Mesendoderm (in vitro differentiated cells): ENCODE measurements at regions not wholly inside any gene's neighbourhood (a gene's known extent, or its start where the extent isn't known, plus 50 kb on each side); places are given as distances from the start of the nearest gene placed in this dataset.
A peak's percentile ranks its signal among the peaks of the same experiment; 100 is the strongest.

ENCODE experiments used
- DNase-seq: peaks from one replicate; pipeline ENCODE4 v3.0.0; 2013
- H2AK5ac ChIP-seq: 2 replicates; pipeline ENCODE4 v1.6.1; 2013; ENCODE audit warnings: low read length, inconsistent platforms
- H2BK120ac ChIP-seq: 2 replicates; pipeline ENCODE4 v1.6.1; 2013; ENCODE audit warnings: low read depth, mild to moderate bottlenecking, low read length, moderate library complexity, mixed read lengths
- H2BK15ac ChIP-seq: replicated peaks from 2 replicates; pipeline ENCODE4 v1.6.1; 2013; ENCODE audit warnings: low read depth, mild to moderate bottlenecking, moderate library complexity
- H2BK5ac ChIP-seq: 2 replicates; pipeline ENCODE4 v1.6.1; 2013; ENCODE audit warnings: low read length, inconsistent platforms
- H3K18ac ChIP-seq: 2 replicates; pipeline ENCODE4 v1.6.1; 2013; ENCODE audit warnings: mild to moderate bottlenecking, low read length, mixed read lengths
- H3K23ac ChIP-seq: one replicate; pipeline ENCODE4 v1.6.1; 2013; ENCODE audit warnings: low read length
- H3K27ac ChIP-seq: 2 replicates; pipeline ENCODE4 v1.5.1; 2013; ENCODE audit warnings: low read depth, mild to moderate bottlenecking, inconsistent platforms, low read length, moderate library complexity
- H3K27me3 ChIP-seq: 2 replicates; pipeline ENCODE4 v1.6.1; 2013; ENCODE audit warnings: low read length, control low read depth, mild to moderate bottlenecking, inconsistent platforms; ENCODE audit not compliant: insufficient read depth, poor library complexity
- H3K36me3 ChIP-seq: 2 replicates; pipeline ENCODE4 v1.6.1; 2013; ENCODE audit warnings: low read length, inconsistent platforms; ENCODE audit not compliant: control insufficient read depth, insufficient read depth
- H3K4ac ChIP-seq: one replicate; pipeline ENCODE4 v1.6.1; 2013; ENCODE audit warnings: low read depth, mild to moderate bottlenecking, low read length, moderate library complexity
- H3K4me1 ChIP-seq: 2 replicates; pipeline ENCODE4 v1.6.1; 2013; ENCODE audit warnings: low read depth, low read length, inconsistent platforms; ENCODE audit not compliant: control insufficient read depth
- H3K4me2 ChIP-seq: 2 replicates; pipeline ENCODE4 v1.6.1; 2013; ENCODE audit warnings: low read length
- H3K4me3 ChIP-seq: 2 replicates; pipeline ENCODE4 v1.5.1; 2013; ENCODE audit warnings: mild to moderate bottlenecking, low read length
- H3K56ac ChIP-seq: one replicate; pipeline ENCODE4 v1.6.1; 2013; ENCODE audit warnings: low read length
- H3K79me1 ChIP-seq: 2 replicates; pipeline ENCODE4 v1.6.1; 2013; ENCODE audit warnings: low read length, inconsistent platforms
- H3K79me2 ChIP-seq: 2 replicates; pipeline ENCODE4 v1.6.1; 2013; ENCODE audit warnings: mild to moderate bottlenecking, low read length; ENCODE audit not compliant: control insufficient read depth, insufficient read depth
- H3K9ac ChIP-seq: 2 replicates; pipeline ENCODE4 v1.6.1; 2013; ENCODE audit warnings: low read length, inconsistent platforms
- H4K5ac ChIP-seq: one replicate; pipeline ENCODE4 v1.6.1; 2013; ENCODE audit warnings: low read length
- H4K8ac ChIP-seq: one replicate; pipeline ENCODE4 v1.6.1; 2013; ENCODE audit warnings: low read depth, mild to moderate bottlenecking, control low read depth, low read length, moderate library complexity
- WGBS: extraction: QIAGEN DNeasy Blood & Tissue Kit; methylation state at CpG from one replicate; pipeline ENCODE4 v1.1.7; 2013; ENCODE audit warnings: low lambda C conversion rate, missing lambda C conversion rate; ENCODE audit not compliant: insufficient coverage; ENCODE audit errors: extremely low coverage; 5-methylcytosine and 5-hydroxymethylcytosine counted together

DNA sequence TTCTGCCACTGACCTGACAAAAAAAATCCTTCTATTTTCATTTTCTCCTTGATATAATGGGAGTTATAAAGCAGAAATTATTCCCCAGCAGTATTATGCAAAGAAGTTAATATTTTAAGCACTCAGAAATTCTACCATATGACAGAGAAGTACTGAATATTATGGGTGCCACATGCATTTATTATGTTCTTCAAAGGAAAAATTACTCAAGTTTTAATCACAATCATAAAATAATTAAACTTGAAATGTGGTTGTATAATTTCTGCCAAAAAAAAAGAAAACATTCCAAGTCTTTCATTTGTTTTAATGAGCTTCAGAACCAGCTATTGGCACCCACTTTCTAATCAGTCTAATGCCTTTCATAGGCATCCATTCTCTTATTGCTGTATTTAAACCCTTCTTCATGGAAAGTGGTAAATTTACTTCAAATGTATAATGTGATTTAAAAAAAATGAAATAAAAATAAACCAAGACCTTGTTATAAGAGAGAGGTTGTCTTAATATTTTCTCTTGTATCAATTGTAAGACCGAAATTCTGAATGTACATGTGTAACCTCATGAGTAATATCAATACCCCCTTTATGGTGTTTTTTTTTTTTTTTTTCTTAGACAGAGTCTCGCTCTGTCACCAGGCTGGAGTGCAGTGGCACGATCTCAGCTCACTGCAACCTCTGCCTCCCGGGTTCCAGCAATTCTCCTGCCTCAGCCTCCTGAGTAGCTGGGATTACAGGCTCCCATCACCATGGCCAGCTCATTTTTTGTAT lies 302.3 kb downstream of the IRS1 start:
- H3K79me2 ChIP-seq = no peaks in the 10 kb centered on the region
- no peak overlapping the region for H3K4me3 ChIP-seq
- no peak overlapping the region for H4K8ac ChIP-seq
- H3K79me1 ChIP-seq = no peaks in the 10 kb centered on the region
- H3K4me1 ChIP-seq = peaks cover 5% of the 10 kb centered on the region
- no peak overlapping the region for H2AK5ac ChIP-seq
- WGBS = no CpG with 5 or more reads among the region's 4 CpGs
- H3K27ac ChIP-seq = no peak overlapping the region
- H2BK5ac ChIP-seq = no peak overlapping the region
- H3K9ac ChIP-seq = no peak overlapping the region
- no peak overlapping the region for H2BK120ac ChIP-seq
- H3K18ac ChIP-seq = no peak overlapping the region
- H3K4ac ChIP-seq = no peak overlapping the region
- H3K36me3 ChIP-seq = no peaks in the 10 kb centered on the region
- no peak overlapping the region for H3K4me2 ChIP-seq
- no peaks in the 10 kb centered on the region for H3K27me3 ChIP-seq
- no peak overlapping the region for H4K5ac ChIP-seq
- H2BK15ac ChIP-seq = no peak overlapping the region
- no peak overlapping the region for H3K23ac ChIP-seq
- no peak for DNase-seq
- H3K56ac ChIP-seq = no peak overlapping the region

DNA sequence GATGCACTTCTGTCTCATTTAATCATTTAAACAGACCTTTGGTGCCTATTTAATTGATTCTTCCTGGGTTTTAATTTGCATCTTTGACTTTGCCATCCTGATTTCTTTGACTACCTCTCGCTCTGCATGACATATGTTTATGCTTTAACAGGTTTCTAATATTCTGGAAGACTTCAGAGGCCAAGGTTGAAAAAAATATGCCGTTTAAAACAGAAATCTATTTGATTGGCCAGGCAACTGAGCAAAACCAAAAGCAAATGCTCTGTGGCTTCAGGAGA lies 303.4 kb downstream of the IRS1 start:
- no peak overlapping the region for H3K4ac ChIP-seq
- no peak overlapping the region for H3K27ac ChIP-seq
- WGBS = no CpG with 5 or more reads among the region's 2 CpGs
- no peak for DNase-seq
- H4K5ac ChIP-seq = no peak overlapping the region
- H4K8ac ChIP-seq = no peak overlapping the region
- H3K18ac ChIP-seq = no peak overlapping the region
- H3K36me3 ChIP-seq = no peaks in the 10 kb centered on the region
- no peak overlapping the region for H3K56ac ChIP-seq
- no peaks in the 10 kb centered on the region for H3K79me1 ChIP-seq
- H3K4me3 ChIP-seq = no peak overlapping the region
- H3K4me2 ChIP-seq = no peak overlapping the region
- no peak overlapping the region for H2BK15ac ChIP-seq
- no peak overlapping the region for H2BK5ac ChIP-seq
- no peaks in the 10 kb centered on the region for H3K27me3 ChIP-seq
- no peak overlapping the region for H2AK5ac ChIP-seq
- H3K79me2 ChIP-seq = no peaks in the 10 kb centered on the region
- peaks cover 5% of the 10 kb centered on the region for H3K4me1 ChIP-seq
- no peak overlapping the region for H2BK120ac ChIP-seq
- H3K9ac ChIP-seq = no peak overlapping the region
- H3K23ac ChIP-seq = no peak overlapping the region

DNA sequence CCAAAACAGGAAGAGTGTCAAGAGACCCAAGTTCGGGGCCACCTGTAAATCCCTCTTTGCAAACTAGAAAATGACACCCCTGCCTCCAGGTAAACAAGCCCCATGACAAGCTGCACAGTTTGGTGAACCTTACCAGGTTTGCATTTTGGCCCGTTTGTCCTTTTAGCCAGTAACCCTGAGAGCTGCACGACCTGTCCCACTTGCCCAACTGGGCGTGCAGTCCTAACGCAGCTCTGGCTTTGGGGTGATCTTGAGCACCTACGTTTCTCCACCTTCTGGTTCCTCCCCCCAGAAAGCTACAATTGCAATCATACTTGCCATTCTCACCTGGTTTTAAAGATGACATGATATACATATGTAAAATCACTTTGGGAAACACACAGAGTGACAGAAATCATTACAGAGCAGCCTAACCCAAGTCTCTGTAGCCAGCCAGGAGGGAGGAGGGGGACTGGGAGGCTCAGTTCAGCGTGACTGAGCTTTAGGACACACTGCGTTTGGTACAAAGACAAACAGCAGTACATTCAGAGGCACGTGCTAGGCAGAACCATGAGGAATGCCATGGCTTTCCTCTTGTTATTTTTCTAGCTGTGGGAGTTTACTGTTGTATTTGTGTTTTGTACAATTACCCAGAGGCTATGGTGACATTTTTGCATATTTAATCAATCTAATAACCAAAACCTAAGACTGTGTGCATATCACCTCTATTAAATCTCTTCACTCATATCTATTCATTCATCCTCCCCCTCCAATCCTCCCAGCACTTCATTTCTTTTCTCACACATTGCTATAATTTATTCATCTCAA lies 304.0 kb downstream of the IRS1 start:
- Histone ChIP-seq H2BK5ac (no peak overlapping the region), H2BK15ac (no peak overlapping the region), H2BK120ac (no peak overlapping the region), H3K4ac (no peak overlapping the region), H3K4me2 (no peak overlapping the region), H4K8ac (no peak overlapping the region), H3K56ac (no peak overlapping the region), H3K18ac (no peak overlapping the region), H3K9ac (no peak overlapping the region), H3K36me3 (no peaks in the 10 kb centered on the region), H3K4me3 (no peak overlapping the region), H3K79me1 (no peaks in the 10 kb centered on the region), H3K4me1 (peaks cover 5% of the 10 kb centered on the region), H2AK5ac (no peak overlapping the region), H3K27ac (no peak overlapping the region), H4K5ac (no peak overlapping the region), H3K23ac (no peak overlapping the region), H3K27me3 (no peaks in the 10 kb centered on the region), H3K79me2 (no peaks in the 10 kb centered on the region)
- no peak for DNase-seq
- no CpG with 5 or more reads among the region's 9 CpGs for WGBS

DNA sequence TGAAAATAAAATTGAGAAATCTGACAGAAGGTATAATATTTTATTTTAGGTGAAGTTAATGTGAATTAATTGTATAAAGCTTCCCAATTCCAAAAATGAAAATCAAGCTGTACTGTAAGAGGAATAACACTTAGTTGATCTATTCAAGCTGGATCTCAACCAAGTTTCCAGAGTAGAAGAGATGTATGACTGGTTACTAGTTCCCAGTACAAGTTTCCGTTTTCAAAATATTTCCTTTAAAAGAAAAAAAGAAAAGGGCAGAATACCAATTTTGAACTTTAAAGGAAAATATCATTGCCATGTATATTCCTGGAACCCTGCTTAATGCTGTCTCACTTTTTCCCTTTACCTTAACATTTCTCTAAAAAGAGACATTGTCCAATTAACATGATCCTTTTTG lies 308.5 kb downstream of the IRS1 start:
- Histone ChIP-seq H3K18ac (no peak overlapping the region), H3K9ac (no peak overlapping the region), H3K27me3 (no peaks in the 10 kb centered on the region), H3K36me3 (no peaks in the 10 kb centered on the region), H3K79me2 (no peaks in the 10 kb centered on the region), H2BK15ac (no peak overlapping the region), H3K4ac (no peak overlapping the region), H2AK5ac (no peak overlapping the region), H3K79me1 (no peaks in the 10 kb centered on the region), H3K4me2 (no peak overlapping the region), H3K27ac (no peak overlapping the region), H2BK5ac (no peak overlapping the region), H3K56ac (no peak overlapping the region), H3K4me3 (no peak overlapping the region), H4K5ac (no peak overlapping the region), H4K8ac (no peak overlapping the region), H3K23ac (no peak overlapping the region), H3K4me1 (peaks cover 5% of the 10 kb centered on the region), H2BK120ac (no peak overlapping the region)
- no CpG with 5 or more reads among the region's 1 CpG for WGBS
- no peak for DNase-seq

DNA sequence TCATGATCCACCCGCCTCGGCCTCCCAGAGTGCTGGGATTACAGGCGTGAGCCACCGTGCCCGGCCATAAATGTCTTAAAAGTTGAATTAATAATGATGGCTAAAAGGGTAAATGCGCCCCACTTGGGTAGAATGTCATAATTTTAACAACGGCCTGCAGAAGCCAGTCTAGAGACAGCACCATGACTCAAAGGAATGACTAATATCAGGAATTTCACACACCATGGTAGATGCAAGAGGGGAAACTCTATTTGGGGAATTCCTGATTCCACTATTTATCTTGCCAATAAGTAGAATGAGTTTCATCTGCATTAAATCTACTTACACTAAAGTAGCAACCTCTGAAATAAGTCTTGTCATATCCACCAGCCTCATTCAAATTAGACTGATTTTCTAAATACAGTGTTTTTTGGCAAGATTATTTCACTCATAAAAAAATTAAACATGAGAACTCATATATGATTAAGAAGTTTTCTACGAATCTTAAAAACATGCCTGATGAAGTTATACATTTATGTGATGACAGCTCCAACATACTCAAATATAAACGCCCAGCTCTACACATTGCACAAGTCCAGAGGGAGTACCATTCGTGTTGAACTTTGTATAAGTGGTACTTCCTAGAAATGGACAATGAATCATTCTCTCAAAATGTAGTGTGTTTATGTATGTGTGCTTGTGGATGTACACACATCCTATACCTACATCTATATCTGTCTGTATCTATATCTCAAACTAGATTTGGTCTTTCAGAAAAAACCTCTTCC lies 309.7 kb downstream of the IRS1 start:
- no peaks in the 10 kb centered on the region for H3K27me3 ChIP-seq
- WGBS = no CpG with 5 or more reads among the region's 10 CpGs
- peak; percentile 45 for DNase-seq
- H3K79me1 ChIP-seq = no peaks in the 10 kb centered on the region
- H2BK120ac ChIP-seq = no peak overlapping the region
- H3K4me3 ChIP-seq = no peak overlapping the region
- H2BK15ac ChIP-seq = no peak overlapping the region
- no peak overlapping the region for H4K5ac ChIP-seq
- H2BK5ac ChIP-seq = no peak overlapping the region
- no peaks in the 10 kb centered on the region for H3K79me2 ChIP-seq
- no peak overlapping the region for H3K4ac ChIP-seq
- no peak overlapping the region for H3K4me2 ChIP-seq
- no peak overlapping the region for H3K23ac ChIP-seq
- H3K18ac ChIP-seq = peak overlapping the region; percentile 18
- H2AK5ac ChIP-seq = no peak overlapping the region
- H4K8ac ChIP-seq = no peak overlapping the region
- no peak overlapping the region for H3K9ac ChIP-seq
- H3K56ac ChIP-seq = no peak overlapping the region
- peaks cover 5% of the 10 kb centered on the region for H3K4me1 ChIP-seq
- no peaks in the 10 kb centered on the region for H3K36me3 ChIP-seq
- H3K27ac ChIP-seq = no peak overlapping the region
